ENCODE measurements at regions not wholly inside any gene's neighbourhood (a gene's known extent, or its start where the extent isn't known, plus 50 kb on each side); places are given as distances from the start of the nearest gene placed in this dataset.

DNA sequence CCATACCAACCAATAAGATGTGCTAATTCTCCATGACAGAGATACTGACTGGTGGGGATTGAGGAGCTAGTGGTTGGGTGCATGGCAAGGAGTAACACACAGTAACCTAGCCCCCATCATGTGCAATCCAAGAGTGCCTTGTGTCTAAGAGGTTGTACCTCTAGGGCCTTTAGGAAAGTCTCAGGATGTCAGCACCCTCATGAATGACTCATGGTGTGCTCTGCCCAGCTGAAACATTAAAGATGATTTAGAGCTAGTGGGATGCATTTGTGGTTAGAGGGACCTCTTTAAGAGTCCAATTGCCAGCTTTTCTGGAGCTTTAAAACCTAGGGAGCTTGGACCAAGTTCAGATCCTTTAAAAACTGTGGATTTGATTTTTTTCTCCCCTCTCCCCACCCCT, 181.1 kb downstream of the HERPUD2 start:
- Histone ChIP-seq H3K4me2 (ENCODE audit: low read length) (no peak overlapping the region), H3K9me2 (ENCODE audit: insufficient read depth, low read length) (no peaks in the 10 kb centered on the region), H2AFZ (ENCODE audit: low read depth, low read length) (no peak overlapping the region), H3K4me3 (ENCODE audit: low read length) (no peak overlapping the region), H3K27ac (ENCODE audit: low read length) (no peak overlapping the region), H4K20me1 (ENCODE audit: insufficient read depth) (no peaks in the 10 kb centered on the region), H3F3A (ENCODE audit: insufficient read depth, low read length, poor library complexity, severe bottlenecking) (no peaks in the 10 kb centered on the region), H3K9ac (ENCODE audit: low read length) (no peak overlapping the region), H3K36me3 (ENCODE audit: insufficient read depth, low read length) (no peaks in the 10 kb centered on the region), H3K9me3 (ENCODE audit: low read length) (no peaks in the 10 kb centered on the region), H3K27me3 (ENCODE audit: insufficient read depth, low read depth, low read length) (no peaks in the 10 kb centered on the region), H3K79me2 (replicated peaks; ENCODE audit: insufficient read depth, low read length) (no peaks in the 10 kb centered on the region)
- TF ChIP-seq TAF1 (IDR thresholded peaks at IDR 0.05; ENCODE audit: low read depth) (no peak), SMC3 (conservative IDR thresholded peaks at IDR 0.05; ENCODE audit: poor library complexity) (no peak), RAD21 (conservative IDR thresholded peaks at IDR 0.05) (no peak)
- TF ChIP-seq, protein P1, sequence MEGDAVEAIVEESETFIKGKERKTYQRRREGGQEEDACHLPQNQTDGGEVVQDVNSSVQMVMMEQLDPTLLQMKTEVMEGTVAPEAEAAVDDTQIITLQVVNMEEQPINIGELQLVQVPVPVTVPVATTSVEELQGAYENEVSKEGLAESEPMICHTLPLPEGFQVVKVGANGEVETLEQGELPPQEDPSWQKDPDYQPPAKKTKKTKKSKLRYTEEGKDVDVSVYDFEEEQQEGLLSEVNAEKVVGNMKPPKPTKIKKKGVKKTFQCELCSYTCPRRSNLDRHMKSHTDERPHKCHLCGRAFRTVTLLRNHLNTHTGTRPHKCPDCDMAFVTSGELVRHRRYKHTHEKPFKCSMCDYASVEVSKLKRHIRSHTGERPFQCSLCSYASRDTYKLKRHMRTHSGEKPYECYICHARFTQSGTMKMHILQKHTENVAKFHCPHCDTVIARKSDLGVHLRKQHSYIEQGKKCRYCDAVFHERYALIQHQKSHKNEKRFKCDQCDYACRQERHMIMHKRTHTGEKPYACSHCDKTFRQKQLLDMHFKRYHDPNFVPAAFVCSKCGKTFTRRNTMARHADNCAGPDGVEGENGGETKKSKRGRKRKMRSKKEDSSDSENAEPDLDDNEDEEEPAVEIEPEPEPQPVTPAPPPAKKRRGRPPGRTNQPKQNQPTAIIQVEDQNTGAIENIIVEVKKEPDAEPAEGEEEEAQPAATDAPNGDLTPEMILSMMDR (IDR thresholded peaks at IDR 0.05; ENCODE audit: poor library complexity, severe bottlenecking) = no peak
- TF ChIP-seq, protein P2, sequence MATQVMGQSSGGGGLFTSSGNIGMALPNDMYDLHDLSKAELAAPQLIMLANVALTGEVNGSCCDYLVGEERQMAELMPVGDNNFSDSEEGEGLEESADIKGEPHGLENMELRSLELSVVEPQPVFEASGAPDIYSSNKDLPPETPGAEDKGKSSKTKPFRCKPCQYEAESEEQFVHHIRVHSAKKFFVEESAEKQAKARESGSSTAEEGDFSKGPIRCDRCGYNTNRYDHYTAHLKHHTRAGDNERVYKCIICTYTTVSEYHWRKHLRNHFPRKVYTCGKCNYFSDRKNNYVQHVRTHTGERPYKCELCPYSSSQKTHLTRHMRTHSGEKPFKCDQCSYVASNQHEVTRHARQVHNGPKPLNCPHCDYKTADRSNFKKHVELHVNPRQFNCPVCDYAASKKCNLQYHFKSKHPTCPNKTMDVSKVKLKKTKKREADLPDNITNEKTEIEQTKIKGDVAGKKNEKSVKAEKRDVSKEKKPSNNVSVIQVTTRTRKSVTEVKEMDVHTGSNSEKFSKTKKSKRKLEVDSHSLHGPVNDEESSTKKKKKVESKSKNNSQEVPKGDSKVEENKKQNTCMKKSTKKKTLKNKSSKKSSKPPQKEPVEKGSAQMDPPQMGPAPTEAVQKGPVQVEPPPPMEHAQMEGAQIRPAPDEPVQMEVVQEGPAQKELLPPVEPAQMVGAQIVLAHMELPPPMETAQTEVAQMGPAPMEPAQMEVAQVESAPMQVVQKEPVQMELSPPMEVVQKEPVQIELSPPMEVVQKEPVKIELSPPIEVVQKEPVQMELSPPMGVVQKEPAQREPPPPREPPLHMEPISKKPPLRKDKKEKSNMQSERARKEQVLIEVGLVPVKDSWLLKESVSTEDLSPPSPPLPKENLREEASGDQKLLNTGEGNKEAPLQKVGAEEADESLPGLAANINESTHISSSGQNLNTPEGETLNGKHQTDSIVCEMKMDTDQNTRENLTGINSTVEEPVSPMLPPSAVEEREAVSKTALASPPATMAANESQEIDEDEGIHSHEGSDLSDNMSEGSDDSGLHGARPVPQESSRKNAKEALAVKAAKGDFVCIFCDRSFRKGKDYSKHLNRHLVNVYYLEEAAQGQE (IDR thresholded peaks at IDR 0.05; ENCODE audit: borderline replicate concordance) = no peak

GRCh38 chr7:35513195-35513594, 181.7 kb downstream of the HERPUD2 start:
- Histone ChIP-seq H3K9me3 (ENCODE audit: low read length) (no peaks in the 10 kb centered on the region), H3K4me2 (ENCODE audit: low read length) (no peak overlapping the region), H3K27ac (ENCODE audit: low read length) (no peak overlapping the region), H3K9ac (ENCODE audit: low read length) (no peak overlapping the region), H3K4me3 (ENCODE audit: low read length) (no peak overlapping the region), H3K9me2 (ENCODE audit: insufficient read depth, low read length) (no peaks in the 10 kb centered on the region), H2AFZ (ENCODE audit: low read depth, low read length) (no peak overlapping the region), H3K27me3 (ENCODE audit: insufficient read depth, low read depth, low read length) (no peaks in the 10 kb centered on the region), H3K79me2 (replicated peaks; ENCODE audit: insufficient read depth, low read length) (no peaks in the 10 kb centered on the region), H3K36me3 (ENCODE audit: insufficient read depth, low read length) (no peaks in the 10 kb centered on the region), H3F3A (ENCODE audit: insufficient read depth, low read length, poor library complexity, severe bottlenecking) (no peaks in the 10 kb centered on the region), H4K20me1 (ENCODE audit: insufficient read depth) (no peaks in the 10 kb centered on the region)
- TF ChIP-seq, protein P1 (IDR thresholded peaks at IDR 0.05; ENCODE audit: poor library complexity, severe bottlenecking) = no peak
- TF ChIP-seq RAD21 (conservative IDR thresholded peaks at IDR 0.05) = no peak
- no peak for TF ChIP-seq EP300 (conservative IDR thresholded peaks at IDR 0.05; ENCODE audit: poor library complexity, severe bottlenecking)
- no peak for TF ChIP-seq POLR2AphosphoS5 (IDR thresholded peaks at IDR 0.05)
- TF ChIP-seq TAF1 (IDR thresholded peaks at IDR 0.05; ENCODE audit: low read depth) = no peak
- TF ChIP-seq, protein P2 (IDR thresholded peaks at IDR 0.05; ENCODE audit: borderline replicate concordance) = no peak
- no peak for TF ChIP-seq MXI1 (conservative IDR thresholded peaks at IDR 0.05; ENCODE audit: poor library complexity, severe bottlenecking)
- TF ChIP-seq SMC3 (conservative IDR thresholded peaks at IDR 0.05; ENCODE audit: poor library complexity) = no peak
- TF ChIP-seq EZH2 (IDR thresholded peaks at IDR 0.05; ENCODE audit: borderline replicate concordance, insufficient read depth, low read length, poor library complexity, severe bottlenecking) = no peak
